Thoracic aorta (tissue), 2 donors: ENCODE measurements at regions not wholly inside any gene's neighbourhood (a gene's known extent, or its start where the extent isn't known, plus 50 kb on each side); places are given as distances from the start of the nearest gene placed in this dataset.

Experiments used
- ATAC-seq: fragments of 150-250 bp; one replicate; pipeline ENCODE4 v1.8.0; 2017; ENCODE audit warnings: low read depth; ENCODE audit not compliant: insufficient number of reproducible peaks, low FRiP score
- DNase-seq: peaks from one replicate; pipeline ENCODE4 v3.0.0-alpha.2; 2020; ENCODE audit warnings: low spot score
- H3K27ac ChIP-seq, 2 donors: fragments of 200-600 bp; sonication (generic); 1 replicate in 1 of 2; 2 replicates in 1 of 2; pipeline ENCODE4 v1.5.1; 2016; ENCODE audit warnings: mild to moderate bottlenecking in 2 of 2, moderate library complexity in 2 of 2
- H3K27me3 ChIP-seq: fragments of 200-600 bp; sonication (generic); replicated peaks from 2 replicates; pipeline ENCODE4 v1.6.0; 2016; ENCODE audit warnings: mild to moderate bottlenecking; ENCODE audit not compliant: insufficient read depth
- H3K36me3 ChIP-seq: fragments of 200-600 bp; sonication (generic); one replicate; pipeline ENCODE4 v1.5.1; 2016
- H3K4me1 ChIP-seq, 2 donors: fragments of 200-600 bp; sonication (generic); 1 replicate in 1 of 2; 2 replicates in 1 of 2; pipeline versions ENCODE4 v1.5.1 to v1.6.0; 2016; ENCODE audit warnings: low read depth in 2 of 2, mild to moderate bottlenecking in 1 of 2; ENCODE audit not compliant: control insufficient read depth in 1 of 2
- H3K4me3 ChIP-seq: fragments of 200-600 bp; sonication (generic); 2 replicates; pipeline ENCODE4 v1.5.1; 2016; ENCODE audit warnings: mild to moderate bottlenecking
- H3K9me3 ChIP-seq: fragments of 200-600 bp; sonication (generic); 2 replicates; pipeline ENCODE4 v1.5.1; 2016
- TF ChIP-seq, protein P1 (sequence below): fragments of 200-600 bp; sonication (generic); IDR thresholded peaks from one replicate; pipeline ENCODE4 v1.5.1; 2019; ENCODE audit warnings: antibody characterized with exemption

DNA sequence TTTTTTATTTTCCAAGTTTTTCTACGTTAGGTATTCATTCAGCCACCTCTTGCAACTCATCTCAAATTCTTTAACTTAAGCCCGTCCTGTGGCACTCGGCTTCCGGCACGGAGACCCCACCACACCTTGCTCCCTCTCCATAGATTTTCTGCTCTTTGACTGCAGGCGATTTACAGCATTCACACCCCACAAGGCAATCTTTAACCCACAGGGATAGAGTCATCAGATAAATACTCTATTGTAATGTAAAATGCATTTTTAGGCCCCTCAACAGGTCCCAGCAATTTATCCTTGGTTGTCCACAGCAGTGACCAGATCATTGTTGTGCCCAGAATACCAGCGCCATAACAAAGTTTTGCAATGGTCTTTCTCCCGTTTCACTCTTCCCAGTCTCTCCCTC is 132.3 kb upstream of the EPHA4 start:
- ATAC-seq, result no peak
- H3K27me3 ChIP-seq, result no peaks in the 10 kb centered on the region
- no peak overlapping the region for H3K4me3 ChIP-seq
- no peaks in the 10 kb centered on the region for H3K4me1 ChIP-seq
- no peak overlapping the region for H3K27ac ChIP-seq
- no peaks in the 10 kb centered on the region for H3K9me3 ChIP-seq
- H3K36me3 ChIP-seq, result no peaks in the 10 kb centered on the region
- TF ChIP-seq, protein P1, sequence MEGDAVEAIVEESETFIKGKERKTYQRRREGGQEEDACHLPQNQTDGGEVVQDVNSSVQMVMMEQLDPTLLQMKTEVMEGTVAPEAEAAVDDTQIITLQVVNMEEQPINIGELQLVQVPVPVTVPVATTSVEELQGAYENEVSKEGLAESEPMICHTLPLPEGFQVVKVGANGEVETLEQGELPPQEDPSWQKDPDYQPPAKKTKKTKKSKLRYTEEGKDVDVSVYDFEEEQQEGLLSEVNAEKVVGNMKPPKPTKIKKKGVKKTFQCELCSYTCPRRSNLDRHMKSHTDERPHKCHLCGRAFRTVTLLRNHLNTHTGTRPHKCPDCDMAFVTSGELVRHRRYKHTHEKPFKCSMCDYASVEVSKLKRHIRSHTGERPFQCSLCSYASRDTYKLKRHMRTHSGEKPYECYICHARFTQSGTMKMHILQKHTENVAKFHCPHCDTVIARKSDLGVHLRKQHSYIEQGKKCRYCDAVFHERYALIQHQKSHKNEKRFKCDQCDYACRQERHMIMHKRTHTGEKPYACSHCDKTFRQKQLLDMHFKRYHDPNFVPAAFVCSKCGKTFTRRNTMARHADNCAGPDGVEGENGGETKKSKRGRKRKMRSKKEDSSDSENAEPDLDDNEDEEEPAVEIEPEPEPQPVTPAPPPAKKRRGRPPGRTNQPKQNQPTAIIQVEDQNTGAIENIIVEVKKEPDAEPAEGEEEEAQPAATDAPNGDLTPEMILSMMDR, result no peak
- DNase-seq, result no peak

DNA sequence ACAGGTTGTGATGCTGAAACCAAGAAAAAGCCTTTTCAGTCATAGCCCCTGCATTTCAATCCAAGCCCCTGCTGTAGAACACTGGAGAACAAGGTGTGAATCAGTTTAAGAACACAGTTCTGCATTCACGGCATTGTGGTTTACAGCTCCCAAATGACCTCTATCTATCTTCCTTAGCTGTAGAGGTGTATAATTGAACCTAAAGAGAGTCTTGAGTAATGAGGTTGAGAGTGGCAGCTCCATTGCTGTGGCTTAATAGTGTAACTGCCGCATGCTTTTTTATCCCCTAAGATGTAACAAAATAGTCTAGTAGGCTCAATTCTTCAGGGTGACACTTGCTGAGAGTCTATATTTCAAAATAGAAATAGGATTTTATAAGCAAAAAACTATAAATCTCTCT is 121.3 kb upstream of the EPHA4 start:
- no peak for DNase-seq
- ATAC-seq, result no peak
- H3K27me3 ChIP-seq, result no peaks in the 10 kb centered on the region
- no peaks in the 10 kb centered on the region for H3K9me3 ChIP-seq
- H3K27ac ChIP-seq, result no peak overlapping the region
- H3K4me3 ChIP-seq, result no peak overlapping the region
- TF ChIP-seq, protein P1, result no peak
- no peaks in the 10 kb centered on the region for H3K36me3 ChIP-seq
- H3K4me1 ChIP-seq, result no peaks in the 10 kb centered on the region

DNA sequence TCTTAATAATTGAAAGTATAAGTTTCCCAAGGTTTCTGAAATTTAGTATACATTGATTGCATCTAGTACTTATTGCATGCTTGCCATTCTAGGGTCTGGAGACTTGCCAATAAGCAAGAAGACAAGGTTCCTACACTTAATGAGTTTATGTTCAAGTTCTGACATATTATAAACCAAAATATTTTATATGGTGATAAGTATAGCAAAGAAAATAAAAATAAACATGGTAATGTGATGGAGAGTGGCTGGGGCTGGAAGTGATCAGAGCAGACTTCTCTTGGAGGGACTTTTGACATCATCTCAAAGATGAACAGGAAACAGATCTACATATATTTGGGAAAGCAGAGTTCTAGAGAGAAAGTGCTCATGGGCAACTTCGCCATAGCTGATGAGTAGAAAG is 119.5 kb upstream of the EPHA4 start:
- H3K27ac ChIP-seq, result no peak overlapping the region
- DNase-seq, result no peak
- no peaks in the 10 kb centered on the region for H3K4me1 ChIP-seq
- H3K9me3 ChIP-seq, result no peaks in the 10 kb centered on the region
- TF ChIP-seq, protein P1, result no peak
- no peak overlapping the region for H3K4me3 ChIP-seq
- H3K36me3 ChIP-seq, result no peaks in the 10 kb centered on the region
- H3K27me3 ChIP-seq, result no peaks in the 10 kb centered on the region
- no peak for ATAC-seq

DNA sequence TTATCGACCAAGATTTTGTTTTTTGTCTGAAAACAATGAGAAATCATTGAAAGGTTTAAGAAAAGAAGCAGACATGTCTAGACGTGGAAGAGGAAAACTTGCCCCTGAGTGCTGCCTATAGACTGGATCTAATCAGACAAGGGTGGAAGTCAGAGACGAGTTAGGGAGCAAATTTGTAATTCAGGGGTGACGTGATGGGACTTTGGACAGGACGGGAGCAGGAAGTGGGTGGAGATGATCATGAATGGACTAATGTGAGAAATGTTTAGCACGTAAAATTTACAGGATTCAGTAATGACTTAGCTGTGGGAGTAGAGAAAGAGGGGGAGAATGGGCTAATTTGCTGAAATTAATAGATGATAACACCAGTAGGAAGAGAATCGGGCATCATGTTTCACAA is 117.0 kb upstream of the EPHA4 start:
- TF ChIP-seq, protein P1, result no peak
- H3K4me1 ChIP-seq, result no peaks in the 10 kb centered on the region
- DNase-seq, result no peak
- no peaks in the 10 kb centered on the region for H3K9me3 ChIP-seq
- no peak for ATAC-seq
- H3K27me3 ChIP-seq, result no peaks in the 10 kb centered on the region
- H3K36me3 ChIP-seq, result no peaks in the 10 kb centered on the region
- no peak overlapping the region for H3K4me3 ChIP-seq
- H3K27ac ChIP-seq, result no peak overlapping the region

DNA sequence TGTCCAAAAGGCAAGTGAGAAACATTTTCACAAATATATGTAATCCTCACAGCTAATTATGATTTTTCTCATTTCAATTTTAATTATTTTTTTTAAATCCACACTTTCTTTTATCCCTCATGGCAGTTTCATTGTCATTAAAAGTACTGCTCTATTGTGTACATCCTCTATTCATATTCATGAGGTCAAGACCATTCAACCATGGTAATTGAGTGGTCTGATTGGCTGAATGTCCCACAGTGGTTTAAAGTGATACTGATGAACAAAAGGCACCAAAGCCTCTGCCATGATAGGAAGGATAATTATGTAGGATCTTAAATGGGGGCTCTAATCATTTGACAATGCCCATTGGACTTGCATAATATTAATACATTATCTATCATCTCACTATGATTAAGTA is 108.4 kb upstream of the EPHA4 start:
- H3K9me3 ChIP-seq, result no peaks in the 10 kb centered on the region
- no peaks in the 10 kb centered on the region for H3K4me1 ChIP-seq
- DNase-seq (no peak), ATAC-seq (no peak)
- no peak overlapping the region for H3K27ac ChIP-seq
- TF ChIP-seq, protein P1, result no peak
- H3K27me3 ChIP-seq, result no peaks in the 10 kb centered on the region
- no peaks in the 10 kb centered on the region for H3K36me3 ChIP-seq
- H3K4me3 ChIP-seq, result no peak overlapping the region
